PFSK-1 (cell line): ENCODE measurements at regions not wholly inside any gene's neighbourhood (a gene's known extent, or its start where the extent isn't known, plus 50 kb on each side); places are given as distances from the start of the nearest gene placed in this dataset.

Source experiments
- FOXP2 ChIP-seq: optimal IDR thresholded peaks from 2 replicates; pipeline ENCODE3; 2011; ENCODE audit warnings: borderline replicate concordance, control low read depth, inconsistent platforms; ENCODE audit not compliant: insufficient read depth; ENCODE audit errors: extremely low read length, extremely low read depth
- POLR2AphosphoS5 ChIP-seq: IDR thresholded peaks from 2 replicates; pipeline ENCODE4 v1.6.1; 2012; ENCODE audit warnings: low read depth, mild to moderate bottlenecking, control low read depth, low read length, moderate library complexity
- SIN3A ChIP-seq: IDR thresholded peaks from 2 replicates; pipeline ENCODE4 v1.6.1; 2012; ENCODE audit warnings: mild to moderate bottlenecking, low read length, moderate library complexity, borderline replicate concordance; ENCODE audit not compliant: insufficient read depth
- TAF1 ChIP-seq: IDR thresholded peaks from 2 replicates; pipeline ENCODE4 v1.6.1; 2012; ENCODE audit warnings: low read length, control low read depth, borderline replicate concordance; ENCODE audit not compliant: insufficient read depth
- TF ChIP-seq, protein P1 (sequence below), 2 experiments: IDR thresholded peaks; 2 replicates each; pipeline versions ENCODE4 v1.6.1 to v1.8.0; 2011 to 2012; ENCODE audit warnings: low read depth in 2 of 2, low read length in 2 of 2, control low read depth in 1 of 2, inconsistent platforms in 1 of 2, mild to moderate bottlenecking in 1 of 2, moderate library complexity in 1 of 2; ENCODE audit not compliant: insufficient read depth in 1 of 2

DNA sequence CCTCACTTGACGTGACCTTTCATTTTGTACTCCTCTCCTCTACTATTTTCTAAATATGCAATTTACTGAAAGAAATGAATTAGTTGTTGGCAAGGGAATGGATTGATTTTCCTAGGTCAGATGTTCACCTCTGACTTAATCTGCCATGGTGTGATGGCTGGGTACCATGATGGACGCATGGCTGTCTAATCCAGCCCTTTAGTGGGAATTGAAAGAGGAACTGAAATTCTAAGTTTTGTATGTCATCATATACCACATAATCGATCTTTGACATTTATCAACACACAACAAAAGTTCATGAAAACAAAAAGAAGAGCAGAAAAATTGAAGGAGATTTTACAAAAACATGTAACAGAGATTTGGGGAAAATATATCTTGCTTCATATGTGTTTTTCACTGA lies 331.3 kb upstream of the SNX7 start:
- TF ChIP-seq SIN3A = no peak
- no peak for TF ChIP-seq TAF1
- TF ChIP-seq POLR2AphosphoS5 = no peak
- no peak for TF ChIP-seq FOXP2
- TF ChIP-seq, protein P1, sequence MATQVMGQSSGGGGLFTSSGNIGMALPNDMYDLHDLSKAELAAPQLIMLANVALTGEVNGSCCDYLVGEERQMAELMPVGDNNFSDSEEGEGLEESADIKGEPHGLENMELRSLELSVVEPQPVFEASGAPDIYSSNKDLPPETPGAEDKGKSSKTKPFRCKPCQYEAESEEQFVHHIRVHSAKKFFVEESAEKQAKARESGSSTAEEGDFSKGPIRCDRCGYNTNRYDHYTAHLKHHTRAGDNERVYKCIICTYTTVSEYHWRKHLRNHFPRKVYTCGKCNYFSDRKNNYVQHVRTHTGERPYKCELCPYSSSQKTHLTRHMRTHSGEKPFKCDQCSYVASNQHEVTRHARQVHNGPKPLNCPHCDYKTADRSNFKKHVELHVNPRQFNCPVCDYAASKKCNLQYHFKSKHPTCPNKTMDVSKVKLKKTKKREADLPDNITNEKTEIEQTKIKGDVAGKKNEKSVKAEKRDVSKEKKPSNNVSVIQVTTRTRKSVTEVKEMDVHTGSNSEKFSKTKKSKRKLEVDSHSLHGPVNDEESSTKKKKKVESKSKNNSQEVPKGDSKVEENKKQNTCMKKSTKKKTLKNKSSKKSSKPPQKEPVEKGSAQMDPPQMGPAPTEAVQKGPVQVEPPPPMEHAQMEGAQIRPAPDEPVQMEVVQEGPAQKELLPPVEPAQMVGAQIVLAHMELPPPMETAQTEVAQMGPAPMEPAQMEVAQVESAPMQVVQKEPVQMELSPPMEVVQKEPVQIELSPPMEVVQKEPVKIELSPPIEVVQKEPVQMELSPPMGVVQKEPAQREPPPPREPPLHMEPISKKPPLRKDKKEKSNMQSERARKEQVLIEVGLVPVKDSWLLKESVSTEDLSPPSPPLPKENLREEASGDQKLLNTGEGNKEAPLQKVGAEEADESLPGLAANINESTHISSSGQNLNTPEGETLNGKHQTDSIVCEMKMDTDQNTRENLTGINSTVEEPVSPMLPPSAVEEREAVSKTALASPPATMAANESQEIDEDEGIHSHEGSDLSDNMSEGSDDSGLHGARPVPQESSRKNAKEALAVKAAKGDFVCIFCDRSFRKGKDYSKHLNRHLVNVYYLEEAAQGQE (IDR thresholded peaks at IDR 0.05; ENCODE audit: insufficient read depth in 1 of 2, low read depth in 2 of 2, low read length in 2 of 2) = no peak

DNA sequence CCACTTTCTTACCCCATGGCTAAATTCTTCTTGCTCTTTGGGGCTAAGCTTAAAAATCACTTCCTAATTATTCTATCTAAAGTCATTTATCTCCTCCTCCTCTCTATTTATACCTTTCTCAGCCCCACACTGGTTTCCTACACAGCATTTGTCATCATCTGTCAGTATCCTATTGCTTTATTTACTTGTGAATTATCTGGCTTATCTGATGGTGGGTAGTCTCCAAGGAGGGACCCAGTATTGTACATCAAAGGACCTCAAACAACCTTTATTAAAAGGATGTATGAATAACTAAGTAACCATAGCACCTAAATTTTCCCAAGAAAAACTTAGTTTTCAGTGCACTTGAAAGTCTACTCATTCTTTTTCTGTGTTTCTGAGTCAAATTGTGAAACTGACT lies 332.7 kb upstream of the SNX7 start:
- TF ChIP-seq SIN3A (no peak), TAF1 (no peak), POLR2AphosphoS5 (no peak), FOXP2 (no peak)
- TF ChIP-seq, protein P1 (IDR thresholded peaks at IDR 0.05; ENCODE audit: insufficient read depth in 1 of 2, low read depth in 2 of 2, low read length in 2 of 2) = no peak

DNA sequence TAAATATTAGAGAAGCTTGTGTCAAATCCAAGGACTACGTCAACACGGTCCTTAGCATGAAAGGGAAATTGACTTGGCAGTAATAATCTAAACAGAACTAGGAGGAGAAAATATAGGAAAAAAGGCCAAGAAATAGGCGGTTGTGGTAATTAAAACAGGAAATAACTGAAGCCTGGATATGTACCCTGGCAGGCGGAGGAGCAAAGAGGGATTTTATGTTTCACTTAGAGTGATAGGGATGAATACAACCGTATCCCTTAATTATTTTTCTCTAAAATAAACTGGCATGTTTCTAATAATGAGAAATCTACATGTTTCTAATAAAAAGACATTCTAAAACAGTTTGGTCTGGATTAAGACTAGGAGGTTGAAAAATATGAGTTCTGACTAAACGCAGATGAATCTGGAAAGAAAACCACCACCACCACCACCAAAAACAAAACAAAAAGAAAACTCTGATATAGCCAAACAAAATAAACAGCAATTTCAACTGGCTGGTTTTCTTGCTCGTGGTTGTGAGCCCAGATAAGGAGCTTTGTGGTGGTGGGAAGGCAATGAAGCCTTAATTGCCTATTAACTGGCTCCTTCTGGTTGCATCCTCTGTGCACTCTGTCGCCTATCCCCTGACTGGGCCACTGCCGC lies 334.2 kb upstream of the SNX7 start:
- TF ChIP-seq, protein P1 (IDR thresholded peaks at IDR 0.05; ENCODE audit: insufficient read depth in 1 of 2, low read depth in 2 of 2, low read length in 2 of 2) = no peak
- TF ChIP-seq SIN3A (peak; percentile 68; the same call in 1 of the 2 replicates), TAF1 (no peak), POLR2AphosphoS5 (no peak), FOXP2 (no peak)

DNA sequence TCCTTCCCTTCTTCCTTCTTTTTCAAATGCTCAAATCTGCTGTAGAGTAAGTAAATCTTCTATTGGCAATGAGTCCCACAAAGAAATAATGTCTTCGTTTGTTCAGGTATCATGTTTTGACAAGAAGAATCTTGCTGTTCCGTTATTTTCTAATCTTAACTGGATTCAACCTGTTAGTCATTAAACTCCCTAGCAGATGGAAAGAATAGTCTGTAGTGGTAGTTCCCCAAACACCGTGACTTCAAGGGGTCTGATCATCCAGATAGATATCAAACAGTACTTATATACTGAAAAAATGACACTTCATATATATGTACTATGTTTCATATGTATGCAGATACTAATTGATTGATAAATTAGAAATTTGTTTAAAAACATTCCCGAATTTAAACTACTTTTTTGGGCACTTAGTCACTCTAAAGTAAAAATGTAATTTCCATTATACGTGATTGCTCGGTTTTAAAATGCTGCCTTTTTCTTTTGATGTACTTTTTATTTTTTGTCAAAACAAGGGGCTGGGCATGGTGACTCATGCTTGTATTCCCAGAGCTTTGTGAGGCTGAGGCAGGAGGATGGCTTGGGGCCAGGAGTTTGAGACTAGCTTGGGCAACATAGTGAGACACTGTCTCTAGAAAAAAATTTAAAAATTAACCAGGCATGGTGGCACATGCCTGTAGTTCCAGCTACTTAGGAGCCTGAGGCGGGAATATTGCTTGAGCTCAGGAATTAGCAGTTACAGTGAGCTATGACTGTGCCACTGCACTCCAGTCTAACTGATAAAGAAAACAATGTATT lies 335.7 kb upstream of the SNX7 start:
- TF ChIP-seq TAF1 (no peak), SIN3A (no peak), POLR2AphosphoS5 (no peak), FOXP2 (no peak)
- TF ChIP-seq, protein P1 (IDR thresholded peaks at IDR 0.05; ENCODE audit: insufficient read depth in 1 of 2, low read depth in 2 of 2, low read length in 2 of 2) = no peak
